ENCODE measurements at regions not wholly inside any gene's neighbourhood (a gene's known extent, or its start where the extent isn't known, plus 50 kb on each side); places are given as distances from the start of the nearest gene placed in this dataset.

DNA sequence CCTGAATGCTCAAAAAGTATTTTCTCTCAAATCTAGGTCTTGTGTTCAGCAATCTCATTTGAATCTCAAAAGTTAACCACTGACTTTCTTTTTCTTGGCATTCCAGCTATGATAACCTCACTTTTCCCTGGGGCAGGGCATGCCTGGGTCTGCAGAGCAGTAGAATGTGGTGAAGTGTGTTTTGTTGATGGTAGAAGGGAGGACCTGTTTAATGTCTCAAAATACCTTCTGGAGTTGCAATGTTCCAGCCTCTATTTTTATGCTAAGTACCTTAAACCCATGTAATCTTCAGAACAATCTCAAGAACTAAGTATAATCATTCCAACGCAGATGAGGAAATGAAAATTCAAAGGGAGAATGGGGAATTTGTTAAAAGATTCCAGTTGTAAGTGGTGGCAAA is 82.1 kb upstream of the FUT8 start:
- Mint-ChIP-seq H3K36me3 (ENCODE audit: low read depth) (no peaks in the 10 kb centered on the region), H3K27ac (no peak overlapping the region), H3K4me3 (ENCODE audit: low read depth) (no peak overlapping the region), H3K4me1 (ENCODE audit: low read depth) (peaks cover 34% of the 10 kb centered on the region), H3K9me3 (no peaks in the 10 kb centered on the region), H3K27me3 (ENCODE audit: low read depth) (no peaks in the 10 kb centered on the region)
- intact Hi-C loops (cut with micrococcal nuclease), result no loop called here
- no peak for DNase-seq (ENCODE audit: low spot score)

GRCh38 chr14:65331652-65332051 is 80.9 kb upstream of the FUT8 start:
- H3K9me3 Mint-ChIP-seq, result no peaks in the 10 kb centered on the region
- no peak overlapping the region for H3K4me3 Mint-ChIP-seq (ENCODE audit: low read depth)
- no peak overlapping the region for H3K27ac Mint-ChIP-seq
- peaks cover 42% of the 10 kb centered on the region for H3K4me1 Mint-ChIP-seq (ENCODE audit: low read depth)
- intact Hi-C loops (cut with micrococcal nuclease), result no loop called here
- peaks cover 5% of the 10 kb centered on the region for H3K36me3 Mint-ChIP-seq (ENCODE audit: low read depth)
- no peaks in the 10 kb centered on the region for H3K27me3 Mint-ChIP-seq (ENCODE audit: low read depth)
- no peak for DNase-seq (ENCODE audit: low spot score)

DNA sequence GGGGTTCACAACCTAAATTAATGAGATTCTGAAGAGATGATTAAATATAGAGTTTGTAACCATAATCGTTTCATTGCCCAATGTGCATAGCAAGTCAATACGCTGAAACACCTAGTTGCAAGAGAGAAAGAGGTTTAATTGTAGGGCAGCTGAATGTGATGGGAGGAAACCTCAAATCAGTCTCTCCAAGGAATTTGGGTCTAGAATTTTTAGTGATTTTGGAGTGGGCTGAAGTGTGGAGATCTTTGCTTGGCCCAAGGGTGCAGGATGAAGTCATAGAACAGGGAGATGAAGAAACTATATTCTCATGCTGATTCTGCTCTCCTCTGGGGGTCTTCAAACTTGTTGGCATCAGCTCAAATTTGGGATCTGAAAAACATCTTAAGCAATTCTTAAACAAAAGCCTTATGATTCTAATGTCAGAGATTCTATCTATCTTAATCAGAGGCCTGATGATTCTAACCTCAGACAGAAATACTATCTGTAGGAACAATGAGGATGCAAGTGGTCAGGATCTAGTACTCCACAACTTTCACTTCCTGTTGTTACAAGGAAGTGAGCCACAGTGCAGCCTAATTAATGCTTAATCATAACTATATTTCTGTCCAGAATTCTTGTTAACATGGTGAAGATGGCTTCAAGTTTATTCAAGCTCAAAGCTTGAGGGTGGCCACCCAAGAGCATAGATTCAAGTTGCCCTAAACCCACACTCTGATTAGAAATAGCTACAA is 80.2 kb upstream of the FUT8 start:
- Mint-ChIP-seq H3K27me3 (ENCODE audit: low read depth) (no peaks in the 10 kb centered on the region), H3K4me3 (ENCODE audit: low read depth) (no peak overlapping the region), H3K4me1 (ENCODE audit: low read depth) (peaks cover 43% of the 10 kb centered on the region), H3K36me3 (ENCODE audit: low read depth) (peaks cover 5% of the 10 kb centered on the region), H3K27ac (no peak overlapping the region), H3K9me3 (no peaks in the 10 kb centered on the region)
- intact Hi-C loops (cut with micrococcal nuclease), result no loop called here
- DNase-seq (ENCODE audit: low spot score), result no peak

GRCh38 chr14:65333943-65334687 is 78.4 kb upstream of the FUT8 start:
- Mint-ChIP-seq H3K4me1 (ENCODE audit: low read depth) (peaks cover 52% of the 10 kb centered on the region), H3K27ac (peak overlapping the region; percentile 52), H3K4me3 (ENCODE audit: low read depth) (no peak overlapping the region), H3K27me3 (ENCODE audit: low read depth) (no peaks in the 10 kb centered on the region), H3K36me3 (ENCODE audit: low read depth) (peaks cover 9% of the 10 kb centered on the region), H3K9me3 (no peaks in the 10 kb centered on the region)
- intact Hi-C loops (cut with micrococcal nuclease), result no loop called here
- DNase-seq (ENCODE audit: low spot score), result no peak

DNA sequence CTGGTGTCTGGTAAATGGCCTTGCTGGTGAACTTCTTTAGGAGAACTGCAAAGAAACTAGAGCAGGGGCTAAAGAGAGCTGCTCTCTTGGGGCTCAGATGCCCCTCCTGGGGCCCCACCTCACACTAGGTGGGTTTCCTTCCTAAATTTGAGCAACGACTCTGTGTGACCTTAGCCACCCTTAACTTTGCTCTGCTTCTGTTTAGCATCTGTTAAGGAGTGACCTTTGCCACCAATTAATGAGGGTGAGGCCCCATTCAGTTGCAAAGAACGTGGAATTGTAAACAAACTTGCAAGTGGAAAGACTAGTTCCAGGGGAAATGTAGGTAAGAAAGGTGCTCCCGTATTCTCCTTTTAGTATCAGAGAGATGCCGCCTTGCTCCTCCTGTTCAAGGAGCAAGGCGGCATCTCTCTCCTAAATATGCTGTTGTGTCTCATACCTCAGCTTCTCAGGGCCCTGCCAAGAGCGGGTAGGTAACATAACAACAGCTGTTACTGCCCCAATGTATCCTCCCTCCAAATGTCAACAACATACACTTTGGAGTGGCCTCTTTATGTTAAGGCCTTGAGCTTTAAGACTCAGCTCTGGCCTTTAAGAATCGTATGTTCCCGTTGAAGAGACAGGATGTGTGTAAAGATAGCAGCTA is 77.6 kb upstream of the FUT8 start:
- Mint-ChIP-seq H3K36me3 (ENCODE audit: low read depth) (peaks cover 11% of the 10 kb centered on the region), H3K4me1 (ENCODE audit: low read depth) (peaks cover 54% of the 10 kb centered on the region), H3K9me3 (no peaks in the 10 kb centered on the region), H3K27me3 (ENCODE audit: low read depth) (no peaks in the 10 kb centered on the region), H3K4me3 (ENCODE audit: low read depth) (no peak overlapping the region), H3K27ac (peak overlapping the region; percentile 57)
- intact Hi-C loops (cut with micrococcal nuclease), result no loop called here
- DNase-seq (ENCODE audit: low spot score), result no peak

GRCh38 chr14:65335411-65335947 is 77.1 kb upstream of the FUT8 start:
- H3K9me3 Mint-ChIP-seq, result no peaks in the 10 kb centered on the region
- H3K27me3 Mint-ChIP-seq (ENCODE audit: low read depth), result no peaks in the 10 kb centered on the region
- H3K4me1 Mint-ChIP-seq (ENCODE audit: low read depth), result peaks cover 54% of the 10 kb centered on the region
- H3K27ac Mint-ChIP-seq, result peak overlapping the region; percentile 57
- no peak for DNase-seq (ENCODE audit: low spot score)
- no peak overlapping the region for H3K4me3 Mint-ChIP-seq (ENCODE audit: low read depth)
- intact Hi-C loops (cut with micrococcal nuclease), result no loop called here
- H3K36me3 Mint-ChIP-seq (ENCODE audit: low read depth), result peaks cover 13% of the 10 kb centered on the region

DNA sequence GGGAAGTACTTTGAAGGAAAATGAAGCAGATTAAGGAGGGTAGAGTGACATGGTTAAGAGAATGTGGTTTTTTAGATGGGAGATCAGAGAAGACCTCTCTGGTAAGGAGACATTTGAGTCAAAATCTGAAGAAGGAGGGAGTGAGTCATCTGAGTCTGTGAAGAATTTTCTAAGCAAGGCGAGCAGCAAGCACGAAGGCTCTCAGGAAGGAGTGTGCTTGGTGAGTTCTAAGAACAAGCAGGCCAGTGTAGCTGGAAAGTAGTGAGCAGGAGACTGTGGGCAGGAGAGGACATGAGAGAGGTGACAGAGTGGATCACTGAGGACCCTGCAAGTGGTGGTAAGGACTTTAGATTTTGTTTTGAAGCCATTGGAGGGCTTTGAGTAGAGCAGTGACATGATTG is 76.3 kb upstream of the FUT8 start:
- Mint-ChIP-seq H3K4me3 (ENCODE audit: low read depth) (peak overlapping the region; percentile 87), H3K36me3 (ENCODE audit: low read depth) (peaks cover 17% of the 10 kb centered on the region), H3K4me1 (ENCODE audit: low read depth) (peaks cover 56% of the 10 kb centered on the region), H3K27me3 (ENCODE audit: low read depth) (no peaks in the 10 kb centered on the region), H3K27ac (peak overlapping the region; percentile 94), H3K9me3 (no peaks in the 10 kb centered on the region)
- peak; percentile 56 for DNase-seq (ENCODE audit: low spot score)
- intact Hi-C loops (cut with micrococcal nuclease), result loop anchor here (1.0 to 2.0 kb wide), 9 partner anchors 21 to 130 kb away; no protein-coding TSS in a partner anchor

- Mint-ChIP-seq H3K36me3 (ENCODE audit: low read depth) (peaks cover 32% of the 10 kb centered on the region), H3K9me3 (no peaks in the 10 kb centered on the region), H3K27me3 (ENCODE audit: low read depth) (no peaks in the 10 kb centered on the region), H3K4me1 (ENCODE audit: low read depth) (peaks cover 44% of the 10 kb centered on the region), H3K27ac (peak overlapping the region; percentile 62), H3K4me3 (ENCODE audit: low read depth) (peak overlapping the region; percentile 59)
- no peak for DNase-seq (ENCODE audit: low spot score)
- intact Hi-C loops (cut with micrococcal nuclease), result no loop called here
Observed at GRCh38 chr14:65339866-65340265, 72.7 kb upstream of the FUT8 start.

DNA sequence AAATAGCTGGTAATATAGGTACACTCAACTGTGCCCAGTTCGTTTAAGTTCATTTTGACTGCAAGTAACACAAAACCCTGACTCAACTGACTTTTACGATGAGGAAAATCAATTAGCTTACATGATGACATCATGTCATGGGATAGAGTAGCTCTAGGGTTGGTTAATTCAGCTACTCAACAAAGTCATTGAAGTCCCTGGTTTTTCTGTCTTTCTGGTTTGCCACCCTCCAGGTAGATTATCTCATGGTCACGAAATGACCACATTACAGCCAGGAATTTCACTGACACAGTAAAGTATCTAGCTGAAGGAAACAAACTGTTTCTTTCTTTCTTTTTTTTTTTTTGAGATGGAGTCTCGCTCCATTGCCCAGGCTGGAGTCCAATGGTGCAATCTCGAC is 68.5 kb upstream of the FUT8 start:
- Mint-ChIP-seq H3K9me3 (no peaks in the 10 kb centered on the region), H3K4me1 (ENCODE audit: low read depth) (peaks cover 40% of the 10 kb centered on the region), H3K36me3 (ENCODE audit: low read depth) (peaks cover 38% of the 10 kb centered on the region), H3K27ac (no peak overlapping the region), H3K27me3 (ENCODE audit: low read depth) (no peaks in the 10 kb centered on the region), H3K4me3 (ENCODE audit: low read depth) (no peak overlapping the region)
- intact Hi-C loops (cut with micrococcal nuclease), result no loop called here
- DNase-seq (ENCODE audit: low spot score), result no peak

DNA sequence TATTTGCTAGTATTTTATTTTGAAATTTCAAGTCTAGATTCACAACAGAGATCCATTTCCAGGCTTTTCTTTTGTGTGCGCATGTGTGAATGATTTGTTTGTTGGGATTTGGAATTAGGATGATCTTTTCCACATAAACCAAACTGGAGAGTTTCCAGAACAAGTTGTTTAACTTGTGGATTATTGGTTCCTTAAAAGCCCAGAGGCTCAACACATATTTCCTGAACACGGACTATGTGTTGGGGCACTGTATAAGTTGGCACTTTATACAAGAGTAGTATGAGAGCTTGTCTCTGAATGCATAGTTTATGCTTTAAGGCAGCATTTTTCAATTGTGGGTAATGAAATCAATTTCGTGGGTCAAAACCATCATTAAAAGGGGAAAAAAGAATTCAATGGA is 67.3 kb upstream of the FUT8 start:
- Mint-ChIP-seq H3K9me3 (no peaks in the 10 kb centered on the region), H3K4me3 (ENCODE audit: low read depth) (no peak overlapping the region), H3K27ac (no peak overlapping the region), H3K36me3 (ENCODE audit: low read depth) (peaks cover 38% of the 10 kb centered on the region), H3K4me1 (ENCODE audit: low read depth) (peaks cover 37% of the 10 kb centered on the region), H3K27me3 (ENCODE audit: low read depth) (no peaks in the 10 kb centered on the region)
- no peak for DNase-seq (ENCODE audit: low spot score)
- intact Hi-C loops (cut with micrococcal nuclease), result no loop called here

DNA sequence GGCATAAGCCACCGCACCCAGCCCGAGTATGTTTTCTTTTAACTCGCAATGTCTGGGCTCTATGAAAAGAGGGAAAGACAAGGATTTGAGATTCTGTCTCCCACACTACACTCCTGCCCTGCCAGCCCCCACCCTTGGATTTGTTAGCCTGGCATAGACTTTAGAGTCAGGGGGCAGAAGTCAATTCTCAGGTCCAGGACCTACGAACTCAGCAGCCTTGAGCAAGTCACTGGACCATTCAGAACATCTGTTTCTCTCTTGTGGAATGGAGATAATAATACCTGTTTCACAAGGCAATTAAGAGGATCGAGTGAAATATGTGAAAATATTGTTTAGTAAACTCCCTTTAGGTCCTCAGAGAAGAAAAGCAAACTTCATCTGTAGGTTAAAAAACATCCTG is 66.1 kb upstream of the FUT8 start:
- no peak overlapping the region for H3K4me3 Mint-ChIP-seq (ENCODE audit: low read depth)
- H3K4me1 Mint-ChIP-seq (ENCODE audit: low read depth), result peaks cover 35% of the 10 kb centered on the region
- DNase-seq (ENCODE audit: low spot score), result no peak
- H3K36me3 Mint-ChIP-seq (ENCODE audit: low read depth), result peaks cover 37% of the 10 kb centered on the region
- no peaks in the 10 kb centered on the region for H3K27me3 Mint-ChIP-seq (ENCODE audit: low read depth)
- H3K9me3 Mint-ChIP-seq, result no peaks in the 10 kb centered on the region
- H3K27ac Mint-ChIP-seq, result no peak overlapping the region
- intact Hi-C loops (cut with micrococcal nuclease), result no loop called here

DNA sequence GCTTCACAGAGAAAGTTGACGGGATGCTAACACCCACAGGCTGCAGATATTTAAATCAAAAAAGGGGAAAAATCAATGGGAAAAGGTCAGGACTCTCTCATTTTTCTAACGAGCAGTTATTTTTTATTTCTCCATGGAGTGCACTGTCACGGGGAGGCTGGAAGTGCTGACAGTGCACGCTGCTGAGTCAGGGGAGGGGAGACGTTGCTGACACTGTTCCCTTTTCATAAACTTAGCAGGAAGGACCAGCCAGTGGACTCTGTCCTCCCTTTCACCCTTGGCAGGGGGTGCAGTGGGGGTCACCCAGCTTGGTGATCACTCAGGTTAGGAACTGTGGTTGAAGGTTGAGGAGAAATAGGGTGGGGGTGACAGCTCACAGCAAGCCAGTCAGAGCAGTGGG is 65.6 kb upstream of the FUT8 start:
- no peaks in the 10 kb centered on the region for H3K27me3 Mint-ChIP-seq (ENCODE audit: low read depth)
- H3K4me3 Mint-ChIP-seq (ENCODE audit: low read depth), result no peak overlapping the region
- H3K36me3 Mint-ChIP-seq (ENCODE audit: low read depth), result peaks cover 40% of the 10 kb centered on the region
- no peak overlapping the region for H3K27ac Mint-ChIP-seq
- no peaks in the 10 kb centered on the region for H3K9me3 Mint-ChIP-seq
- peaks cover 33% of the 10 kb centered on the region for H3K4me1 Mint-ChIP-seq (ENCODE audit: low read depth)
- DNase-seq (ENCODE audit: low spot score), result no peak
- intact Hi-C loops (cut with micrococcal nuclease), result no loop called here

GRCh38 chr14:65348137-65348536 is 64.4 kb upstream of the FUT8 start:
- Mint-ChIP-seq H3K27me3 (ENCODE audit: low read depth) (no peaks in the 10 kb centered on the region), H3K4me1 (ENCODE audit: low read depth) (peaks cover 31% of the 10 kb centered on the region), H3K27ac (peak overlapping the region; percentile 3), H3K9me3 (no peaks in the 10 kb centered on the region), H3K4me3 (ENCODE audit: low read depth) (no peak overlapping the region), H3K36me3 (ENCODE audit: low read depth) (peaks cover 38% of the 10 kb centered on the region)
- intact Hi-C loops (cut with micrococcal nuclease), result no loop called here
- DNase-seq (ENCODE audit: low spot score), result no peak
